H1 (cell line): ENCODE measurements at regions not wholly inside any gene's neighbourhood (a gene's known extent, or its start where the extent isn't known, plus 50 kb on each side); places are given as distances from the start of the nearest gene placed in this dataset.

Experiments used
- CTCF ChIA-PET: fragments of 300-600 bp; sonication (Branson Sonifier 250); formaldehyde crosslinking; loops from one replicate; lab custom pipeline; 2021; ENCODE audit not compliant: partially characterized antibody; lab: Charles Lee
- POLR2A ChIA-PET: fragments of 300-600 bp; sonication (Branson Sonifier 250); formaldehyde crosslinking; loops from one replicate; lab custom pipeline; 2021; ENCODE audit warnings: inconsistent platforms; ENCODE audit not compliant: partially characterized antibody; lab: Charles Lee
- DNase-seq, 2 experiments: peaks; one replicate each; pipeline versions ENCODE4 v3.0.0 to v3.0.0-alpha.2; 2010 to 2022; ENCODE audit warnings: low spot score in 2 of 2, low read depth in 1 of 2, mixed read lengths in 1 of 2
- FAIRE-seq: peaks from 2 replicates; lab custom pipeline; 2011; peaks lifted over from hg19 to GRCh38; lab: Jason Lieb, UNC
- H2AFZ ChIP-seq: 2 replicates; pipeline ENCODE4 v1.8.1; 2012; ENCODE audit warnings: low read length, inconsistent platforms
- H2AK5ac ChIP-seq: 2 replicates; pipeline ENCODE4 v1.6.1; 2013; ENCODE audit warnings: low read depth, low read length
- H2BK120ac ChIP-seq: replicated peaks from 2 replicates; pipeline ENCODE3; 2013; ENCODE audit warnings: low read depth, low read length, inconsistent platforms
- H2BK12ac ChIP-seq: 2 replicates; pipeline ENCODE4 v1.6.1; 2013; ENCODE audit warnings: low read depth, low read length
- H2BK15ac ChIP-seq: 2 replicates; pipeline ENCODE4 v1.6.1; 2013; ENCODE audit warnings: low read length
- H2BK20ac ChIP-seq: 2 replicates; pipeline ENCODE4 v1.6.1; 2013; ENCODE audit warnings: low read length
- H2BK5ac ChIP-seq: 2 replicates; pipeline ENCODE4 v1.6.1; 2013; ENCODE audit warnings: low read depth, low read length
- H3K14ac ChIP-seq: 2 replicates; pipeline ENCODE4 v1.6.1; 2013; ENCODE audit warnings: inconsistent platforms; ENCODE audit not compliant: insufficient read length
- H3K18ac ChIP-seq: 2 replicates; pipeline ENCODE4 v1.6.1; 2013; ENCODE audit warnings: low read length; ENCODE audit errors: extremely low read depth
- H3K23ac ChIP-seq: 2 replicates; pipeline ENCODE4 v1.6.1; 2013; ENCODE audit warnings: inconsistent platforms; ENCODE audit not compliant: insufficient read length
- H3K23me2 ChIP-seq: 2 replicates; pipeline ENCODE4 v1.6.1; 2013; ENCODE audit warnings: low read depth, low read length
- H3K27ac ChIP-seq: 2 replicates; pipeline ENCODE4 v1.6.1; 2011; ENCODE audit warnings: low read depth, low read length, inconsistent platforms
- H3K27me3 ChIP-seq, 4 experiments: replicated peaks in 1 of 4; 1 replicate in 1 of 4; 2 replicates in 3 of 4; pipeline versions ENCODE4 v1.6.1 to v1.8.1; 2011 to 2013; ENCODE audit warnings: low read length in 3 of 4, mild to moderate bottlenecking in 3 of 4, inconsistent platforms in 2 of 4, mixed read lengths in 2 of 4, moderate library complexity in 1 of 4; ENCODE audit not compliant: control insufficient read depth in 3 of 4, insufficient read depth in 3 of 4; ENCODE audit errors: extremely low read depth in 1 of 4
- H3K36me3 ChIP-seq, 4 experiments: 2 replicates each; pipeline versions ENCODE4 v1.6.1 to v1.8.1; 2011 to 2013; ENCODE audit warnings: mild to moderate bottlenecking in 4 of 4, low read length in 3 of 4, moderate library complexity in 2 of 4, control low read depth in 1 of 4, inconsistent platforms in 1 of 4; ENCODE audit not compliant: insufficient read depth in 4 of 4, control insufficient read depth in 2 of 4
- H3K4ac ChIP-seq: replicated peaks from 2 replicates; pipeline ENCODE3; 2013; ENCODE audit warnings: low read length, low read depth, mixed read lengths, inconsistent platforms; ENCODE audit not compliant: insufficient read length
- H3K4me1 ChIP-seq, 4 experiments: replicated peaks in 1 of 4; 1 replicate in 1 of 4; 2 replicates in 3 of 4; pipeline versions ENCODE4 v1.6.1 to v1.8.1; 2011 to 2013; ENCODE audit warnings: low read length in 3 of 4, inconsistent platforms in 2 of 4, mixed read lengths in 1 of 4; ENCODE audit not compliant: insufficient read depth in 4 of 4, control insufficient read depth in 3 of 4
- H3K4me2 ChIP-seq, 2 experiments: 2 replicates each; pipeline versions ENCODE4 v1.6.1 to v1.8.1; 2011 to 2013; ENCODE audit warnings: low read depth in 2 of 2, low read length in 2 of 2, control low read depth in 1 of 2, inconsistent platforms in 1 of 2, mild to moderate bottlenecking in 1 of 2; ENCODE audit not compliant: insufficient read depth in 1 of 2
- H3K4me3 ChIP-seq, 4 experiments: fragments of 200-600, 300-600 bp in 1 of 4; sonication (generic), shearing (Covaris generic), sonication (Bioruptor Twin) in 1 of 4; 2 replicates each; pipeline versions ENCODE4 v1.5.1 to v1.8.1; 2011 to 2016; ENCODE audit warnings: low read length in 4 of 4, low read depth in 3 of 4, control low read depth in 2 of 4, inconsistent platforms in 2 of 4, mild to moderate bottlenecking in 2 of 4, mixed read lengths in 1 of 4, moderate library complexity in 1 of 4; ENCODE audit not compliant: insufficient read depth in 2 of 4; ENCODE audit errors: extremely low read depth in 1 of 4
- H3K56ac ChIP-seq: replicated peaks from 2 replicates; pipeline ENCODE3; 2013; ENCODE audit warnings: low read depth, mild to moderate bottlenecking, mixed read lengths, low read length, inconsistent platforms; ENCODE audit not compliant: insufficient read length
- H3K79me1 ChIP-seq: 2 replicates; pipeline ENCODE4 v1.6.1; 2013; ENCODE audit warnings: low read depth, low read length, control low read depth
- H3K79me2 ChIP-seq, 2 experiments: 2 replicates each; pipeline versions ENCODE4 v1.6.1 to v1.8.1; 2012 to 2013; ENCODE audit warnings: low read length in 2 of 2, mild to moderate bottlenecking in 2 of 2, inconsistent platforms in 1 of 2; ENCODE audit not compliant: insufficient read depth in 2 of 2, control insufficient read depth in 1 of 2
- H3K9ac ChIP-seq, 4 experiments: replicated peaks in 1 of 4; 1 replicate in 1 of 4; 2 replicates in 3 of 4; pipeline versions ENCODE4 v1.6.1 to v1.8.1; 2011 to 2013; ENCODE audit warnings: low read depth in 3 of 4, low read length in 3 of 4, control low read depth in 2 of 4, mild to moderate bottlenecking in 2 of 4, moderate library complexity in 2 of 4, inconsistent platforms in 1 of 4; ENCODE audit errors: extremely low read depth in 1 of 4
- H3K9me3 ChIP-seq, 2 experiments: 2 replicates each; pipeline versions ENCODE4 v1.6.1 to v1.8.1; 2012 to 2013; ENCODE audit warnings: mild to moderate bottlenecking in 2 of 2, moderate library complexity in 2 of 2, control low read depth in 1 of 2, inconsistent platforms in 1 of 2, low read depth in 1 of 2, low read length in 1 of 2, mixed read lengths in 1 of 2; ENCODE audit not compliant: insufficient read depth in 2 of 2
- H4K20me1 ChIP-seq, 2 experiments: replicated peaks in 1 of 2; 2 replicates each; pipeline versions ENCODE3 to v1.8.1; 2011 to 2013; ENCODE audit warnings: inconsistent platforms in 2 of 2, low read length in 2 of 2, mild to moderate bottlenecking in 1 of 2; ENCODE audit not compliant: insufficient read depth in 2 of 2, control insufficient read depth in 1 of 2
- H4K5ac ChIP-seq: 2 replicates; pipeline ENCODE4 v1.6.1; 2013; ENCODE audit warnings: low read length, low read depth, mixed read lengths, inconsistent platforms; ENCODE audit not compliant: insufficient read length
- H4K8ac ChIP-seq: 2 replicates; pipeline ENCODE4 v1.8.0; 2013; ENCODE audit warnings: mild to moderate bottlenecking, moderate library complexity, low read length, inconsistent platforms; ENCODE audit not compliant: insufficient read depth; ENCODE audit errors: extremely low read depth
- H4K91ac ChIP-seq: replicated peaks from 2 replicates; pipeline ENCODE3; 2013; ENCODE audit warnings: low read length, mixed read lengths, inconsistent platforms; ENCODE audit not compliant: insufficient read length
- ASH2L ChIP-seq: fragments of 200-600, 300-600 bp; sonication (generic); IDR thresholded peaks from one replicate; pipeline ENCODE4 v1.7.1; 2017; ENCODE audit warnings: low read length
- BRCA1 ChIP-seq: IDR thresholded peaks from 2 replicates; pipeline ENCODE4 v1.6.1; 2012; ENCODE audit warnings: low read depth, low read length, improper control_type of control experiment
- CBX5 ChIP-seq: fragments of 300-800, 300-1000 bp; sonication (generic); IDR thresholded peaks from 2 replicates; pipeline ENCODE4 v1.7.1; 2016; ENCODE audit warnings: antibody characterized with exemption, low read length, low read depth
- CEBPB ChIP-seq: IDR thresholded peaks from 2 replicates; pipeline ENCODE4 v1.6.1; 2012; ENCODE audit warnings: low read depth, low read length
- EGR1 ChIP-seq: IDR thresholded peaks from 2 replicates; pipeline ENCODE4 v1.6.1; 2011; ENCODE audit warnings: low read depth, low read length, borderline replicate concordance
- GTF2F1 ChIP-seq: IDR thresholded peaks from 2 replicates; pipeline ENCODE4 v1.6.1; 2012; ENCODE audit warnings: low read depth, low read length, improper control_type of control experiment, borderline replicate concordance
- NRF1 ChIP-seq: IDR thresholded peaks from 2 replicates; pipeline ENCODE4 v1.6.1; 2011; ENCODE audit warnings: mild to moderate bottlenecking, low read depth, low read length, improper control_type of control experiment
- POLR2A ChIP-seq, 2 experiments: IDR thresholded peaks; 1 replicate in 1 of 2; 2 replicates in 1 of 2; pipeline ENCODE4 v1.6.1; 2011; ENCODE audit warnings: low read depth in 2 of 2, low read length in 2 of 2, mild to moderate bottlenecking in 2 of 2; ENCODE audit errors: control extremely low read depth in 1 of 2
- TAF7 ChIP-seq: optimal IDR thresholded peaks from 2 replicates; pipeline ENCODE3; 2011; ENCODE audit warnings: low read depth, mild to moderate bottlenecking, inconsistent platforms, low read length, moderate library complexity, borderline replicate concordance
- WGBS, 2 experiments: shearing (Covaris generic) in 1 of 2; methylation state at CpG; one replicate each; pipeline versions ENCODE4 v1.1.6 to v1.1.7; 2013 to 2015; ENCODE audit warnings: low lambda C conversion rate in 2 of 2, mixed read lengths in 2 of 2, inconsistent platforms in 1 of 2, low coverage in 1 of 2, missing lambda C conversion rate in 1 of 2; ENCODE audit not compliant: insufficient replicate concordance in 2 of 2, insufficient coverage in 1 of 2, insufficient read length in 1 of 2; ENCODE audit errors: extremely low coverage in 1 of 2, missing lambda C conversion rate in 1 of 2; 5-methylcytosine and 5-hydroxymethylcytosine counted together

DNA sequence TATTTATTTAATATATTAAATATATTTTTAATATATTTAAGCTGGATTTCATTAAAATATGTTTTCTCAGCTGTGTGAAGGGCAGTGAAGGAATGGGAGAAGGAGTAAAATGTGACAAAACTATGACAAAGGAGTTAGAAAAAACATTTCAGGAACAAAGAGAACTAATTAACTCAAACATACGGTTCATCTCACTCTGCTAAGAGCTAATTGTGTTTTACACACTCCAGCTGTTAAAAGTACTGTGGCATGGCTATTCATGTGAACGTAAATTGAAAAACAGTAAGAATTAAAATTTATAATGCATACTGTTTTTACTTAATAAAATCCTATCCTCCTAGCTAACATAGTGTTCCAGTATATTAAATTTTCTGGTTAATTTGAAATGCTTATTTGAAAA, 262.5 kb upstream of the GNAI1 start:
- Histone ChIP-seq H2BK120ac (no peak overlapping the region), H3K79me1 (no peaks in the 10 kb centered on the region), H2BK15ac (no peak overlapping the region), H2BK12ac (no peak overlapping the region), H3K4me3 (no peak overlapping the region), H3K4ac (no peak overlapping the region), H2BK20ac (no peak overlapping the region), H3K36me3 (no peaks in the 10 kb centered on the region), H2BK5ac (no peak overlapping the region), H3K4me1 (no peaks in the 10 kb centered on the region), H3K27me3 (no peaks in the 10 kb centered on the region), H4K8ac (no peak overlapping the region), H3K23ac (no peak overlapping the region), H3K9ac (no peak overlapping the region), H4K5ac (no peak overlapping the region), H3K9me3 (no peaks in the 10 kb centered on the region), H3K27ac (no peak overlapping the region), H4K20me1 (no peaks in the 10 kb centered on the region), H3K18ac (no peak overlapping the region), H3K14ac (no peak overlapping the region), H3K79me2 (no peaks in the 10 kb centered on the region), H3K23me2 (no peaks in the 10 kb centered on the region), H2AK5ac (no peak overlapping the region), H3K56ac (no peak overlapping the region), H4K91ac (no peak overlapping the region), H2AFZ (no peak overlapping the region), H3K4me2 (no peak overlapping the region)
- DNase-seq (no peak), FAIRE-seq (no peak)
- ChIA-PET POLR2A (no interaction called here), CTCF (no interaction called here)
- 94% methylated on average over 2 of the region's 2 CpGs; no CpG with 5 or more reads in 1 of the 2 experiments for WGBS, 2 experiments
- no peak for TF ChIP-seq NRF1
- TF ChIP-seq GTF2F1: no peak
- no peak for TF ChIP-seq BRCA1
- TF ChIP-seq CEBPB: no peak
- no peak for TF ChIP-seq POLR2A (IDR thresholded peaks at IDR 0.05; ENCODE audit: control extremely low read depth in 1 of 2, low read depth in 2 of 2, low read length in 2 of 2)
- TF ChIP-seq CBX5: no peak
- TF ChIP-seq TAF7: no peak
- no peak for TF ChIP-seq EGR1
- no peak for TF ChIP-seq ASH2L
